H9 (cell line): ENCODE measurements at regions not wholly inside any gene's neighbourhood (a gene's known extent, or its start where the extent isn't known, plus 50 kb on each side); places are given as distances from the start of the nearest gene placed in this dataset.
"Not testable (repeated sequence)": the region's sequence is repeated elsewhere in the genome, so short reads cannot be mapped to it uniquely, and the experiment has no call there.

ENCODE experiments used
- DNase-seq: peaks from one replicate; pipeline ENCODE4 v3.0.0-alpha.2; 2017
- H2AFZ ChIP-seq: one replicate; pipeline ENCODE4 v1.6.1; 2013; ENCODE audit warnings: mild to moderate bottlenecking, low read length, control low read depth, moderate library complexity
- H2AK5ac ChIP-seq: 2 replicates; pipeline ENCODE4 v1.6.1; 2013; ENCODE audit warnings: low read length, control low read depth, mixed read lengths; ENCODE audit not compliant: insufficient read length
- H2BK120ac ChIP-seq: one replicate; pipeline ENCODE4 v1.6.1; 2013; ENCODE audit warnings: low read depth, mild to moderate bottlenecking, low read length, control low read depth, inconsistent platforms; ENCODE audit not compliant: poor library complexity, severe bottlenecking
- H2BK12ac ChIP-seq: 2 replicates; pipeline ENCODE4 v1.6.1; 2013; ENCODE audit warnings: low read length, control low read depth, mixed read lengths, low read depth; ENCODE audit not compliant: insufficient read length
- H2BK15ac ChIP-seq: 2 replicates; pipeline ENCODE4 v1.6.1; 2013; ENCODE audit warnings: low read depth, low read length, control low read depth
- H2BK20ac ChIP-seq: one replicate; pipeline ENCODE4 v1.6.1; 2013; ENCODE audit warnings: low read depth, mild to moderate bottlenecking, low read length, control low read depth, inconsistent platforms; ENCODE audit not compliant: poor library complexity, severe bottlenecking
- H2BK5ac ChIP-seq: 2 replicates; pipeline ENCODE4 v1.6.1; 2013; ENCODE audit warnings: low read length, control low read depth, mixed read lengths; ENCODE audit not compliant: insufficient read length
- H3K14ac ChIP-seq: 2 replicates; pipeline ENCODE4 v1.6.1; 2013; ENCODE audit warnings: low read length, control low read depth; ENCODE audit not compliant: insufficient read depth
- H3K18ac ChIP-seq: 2 replicates; pipeline ENCODE4 v1.6.1; 2013; ENCODE audit warnings: low read depth, mild to moderate bottlenecking, mixed read lengths, low read length, control low read depth; ENCODE audit not compliant: insufficient read length
- H3K23ac ChIP-seq: 2 replicates; pipeline ENCODE4 v1.6.1; 2013; ENCODE audit warnings: low read length, control low read depth, mixed read lengths, low read depth; ENCODE audit not compliant: insufficient read length
- H3K23me2 ChIP-seq: 2 replicates; pipeline ENCODE4 v1.6.1; 2013; ENCODE audit warnings: low read depth, mild to moderate bottlenecking, mixed read lengths, low read length, control low read depth; ENCODE audit not compliant: insufficient read length, poor library complexity, severe bottlenecking
- H3K27ac ChIP-seq: 2 replicates; pipeline ENCODE4 v1.5.1; 2013; ENCODE audit warnings: low read length, control low read depth, mixed read lengths, low read depth; ENCODE audit not compliant: insufficient read length
- H3K27me3 ChIP-seq: 2 replicates; pipeline ENCODE4 v1.6.1; 2013; ENCODE audit warnings: low read length, control low read depth, inconsistent platforms; ENCODE audit not compliant: insufficient read depth
- H3K4ac ChIP-seq: 2 replicates; pipeline ENCODE4 v1.6.1; 2013; ENCODE audit warnings: low read depth, mild to moderate bottlenecking, control low read depth, inconsistent platforms, low read length, moderate library complexity
- H3K4me1 ChIP-seq: 2 replicates; pipeline ENCODE4 v1.6.1; 2013; ENCODE audit warnings: low read length, control low read depth, inconsistent platforms; ENCODE audit not compliant: insufficient read depth
- H3K4me2 ChIP-seq: 2 replicates; pipeline ENCODE4 v1.6.1; 2013; ENCODE audit warnings: low read length, control low read depth, mixed read lengths; ENCODE audit not compliant: insufficient read length, insufficient read depth
- H3K56ac ChIP-seq: 2 replicates; pipeline ENCODE4 v1.6.1; 2013; ENCODE audit warnings: low read depth, mild to moderate bottlenecking, mixed read lengths, low read length, control low read depth; ENCODE audit not compliant: insufficient read length
- H3K79me1 ChIP-seq: 2 replicates; pipeline ENCODE4 v1.6.1; 2013; ENCODE audit warnings: low read depth, mild to moderate bottlenecking, moderate library complexity, low read length, control low read depth, inconsistent platforms; ENCODE audit not compliant: insufficient read depth, poor library complexity, severe bottlenecking
- H3K79me2 ChIP-seq: 2 replicates; pipeline ENCODE4 v1.6.1; 2013; ENCODE audit warnings: low read length, control low read depth, inconsistent platforms; ENCODE audit not compliant: insufficient read depth
- H3K9ac ChIP-seq: 2 replicates; pipeline ENCODE4 v1.6.1; 2013; ENCODE audit warnings: low read length, control low read depth, mixed read lengths; ENCODE audit not compliant: insufficient read length; ENCODE audit errors: extremely low read depth
- H3K9me3 ChIP-seq: one replicate; pipeline ENCODE4 v1.6.1; 2013; ENCODE audit warnings: low read depth, low read length, inconsistent platforms; ENCODE audit not compliant: control insufficient read depth
- H3T11ph ChIP-seq: one replicate; pipeline ENCODE4 v1.6.1; 2013; ENCODE audit warnings: mild to moderate bottlenecking, low read length, control low read depth, inconsistent platforms
- H4K20me1 ChIP-seq: one replicate; pipeline ENCODE4 v1.6.1; 2013; ENCODE audit not compliant: control insufficient read depth, insufficient read length, insufficient read depth
- H4K5ac ChIP-seq: 2 replicates; pipeline ENCODE4 v1.6.1; 2013; ENCODE audit warnings: low read depth, mild to moderate bottlenecking, mixed read lengths, low read length, control low read depth; ENCODE audit not compliant: insufficient read length
- H4K8ac ChIP-seq: replicated peaks from 2 replicates; pipeline ENCODE4 v1.6.1; 2013; ENCODE audit warnings: low read length, control low read depth, mixed read lengths, low read depth; ENCODE audit not compliant: insufficient read length
- H4K91ac ChIP-seq: 2 replicates; pipeline ENCODE4 v1.6.1; 2013; ENCODE audit warnings: low read depth, mild to moderate bottlenecking, moderate library complexity, mixed read lengths, low read length, control low read depth; ENCODE audit not compliant: insufficient read length
- H3K27ac Mint-ChIP-seq, 3 experiments: 2 replicates in 2 of 3; 3 replicates in 1 of 3; pipeline ENCODE4 v1.8.0; 2020 to 2021; ENCODE audit warnings: mixed read lengths in 3 of 3, mild to moderate bottlenecking in 1 of 3, moderate library complexity in 1 of 3
- H3K27me3 Mint-ChIP-seq: 2 replicates; pipeline ENCODE4 v1.8.0; 2021; ENCODE audit warnings: low read depth, mild to moderate bottlenecking, moderate library complexity, mixed read lengths
- H3K36me3 Mint-ChIP-seq, 3 experiments: 2 replicates in 2 of 3; 3 replicates in 1 of 3; pipeline ENCODE4 v1.8.0; 2020 to 2021; ENCODE audit warnings: low read depth in 3 of 3, mixed read lengths in 3 of 3; ENCODE audit not compliant: insufficient read depth in 1 of 3
- H3K4me1 Mint-ChIP-seq, 2 experiments: 2 replicates each; pipeline ENCODE4 v1.8.0; 2020; ENCODE audit warnings: mixed read lengths in 2 of 2
- H3K4me3 Mint-ChIP-seq, 2 experiments: 2 replicates in 1 of 2; 3 replicates in 1 of 2; pipeline ENCODE4 v1.8.0; 2020 to 2021; ENCODE audit warnings: mild to moderate bottlenecking in 2 of 2, mixed read lengths in 2 of 2, moderate library complexity in 1 of 2
- H3K9me3 Mint-ChIP-seq, 2 experiments: 2 replicates in 1 of 2; 3 replicates in 1 of 2; pipeline ENCODE4 v1.8.0; 2020; ENCODE audit warnings: mild to moderate bottlenecking in 2 of 2, mixed read lengths in 2 of 2, moderate library complexity in 1 of 2
- CTCF ChIP-seq: fragments of 200-600 bp; sonication (generic); conservative IDR thresholded peaks from 3 replicates; pipeline ENCODE4 v1.8.0; 2021; ENCODE audit warnings: antibody characterized with exemption, mild to moderate bottlenecking
- WGBS: extraction: QIAGEN DNeasy Blood & Tissue Kit; methylation state at CpG from one replicate; pipeline ENCODE4 v1.1.7; 2013; ENCODE audit warnings: missing lambda C conversion rate, low lambda C conversion rate, mixed read lengths; ENCODE audit not compliant: insufficient read length; ENCODE audit errors: extremely low coverage; 5-methylcytosine and 5-hydroxymethylcytosine counted together

- no peak overlapping the region for H2AK5ac ChIP-seq
- H3K23me2 ChIP-seq = no peaks in the 10 kb centered on the region
- no peak overlapping the region for H3K18ac ChIP-seq
- no peak overlapping the region for H3K14ac ChIP-seq
- no peak for DNase-seq
- no peak for TF ChIP-seq CTCF
- H2BK20ac ChIP-seq = no peak overlapping the region
- H2BK5ac ChIP-seq = no peak overlapping the region
- H3K56ac ChIP-seq = no peak overlapping the region
- no CpG with 5 or more reads among the region's 2 CpGs for WGBS
- no peaks in the 10 kb centered on the region for H3K27me3 ChIP-seq
- no peak overlapping the region for H3K23ac ChIP-seq
- no peak overlapping the region for H3K9ac ChIP-seq
- H3K4me3 Mint-ChIP-seq = no peak overlapping the region
- H3K9me3 ChIP-seq = no peaks in the 10 kb centered on the region
- H2BK12ac ChIP-seq = no peak overlapping the region
- no peak overlapping the region for H3K4ac ChIP-seq
- no peak overlapping the region for H2BK120ac ChIP-seq
- no peak overlapping the region for H2BK15ac ChIP-seq
- no peaks in the 10 kb centered on the region for H3K4me1 ChIP-seq
- H3K79me2 ChIP-seq = no peaks in the 10 kb centered on the region
- H3K27me3 Mint-ChIP-seq = no peaks in the 10 kb centered on the region
- H4K5ac ChIP-seq = no peak overlapping the region
- H3K79me1 ChIP-seq = no peaks in the 10 kb centered on the region
- H3K27ac Mint-ChIP-seq = no peak overlapping the region
- H3K9me3 Mint-ChIP-seq = peaks cover 3 to 5% of the 10 kb centered on the region in 2 experiments; a peak in 4 of 5 replicates
- no peak overlapping the region for H4K91ac ChIP-seq
- H3K4me1 Mint-ChIP-seq = peaks cover 3 to 4% of the 10 kb centered on the region in 2 experiments; a peak in 1 of 4 replicates
- no peak overlapping the region for H3T11ph ChIP-seq
- H4K20me1 ChIP-seq = no peaks in the 10 kb centered on the region
- no peak overlapping the region for H3K27ac ChIP-seq
- no peak overlapping the region for H4K8ac ChIP-seq
- H3K4me2 ChIP-seq = no peak overlapping the region
- H2AFZ ChIP-seq = no peak overlapping the region
- H3K36me3 Mint-ChIP-seq = no peaks in the 10 kb centered on the region; a peak in 2 of 7 replicates
Observed at GRCh38 chr15:38769492-38769891, 204.9 kb upstream of the RASGRP1 start.

- not testable (repeated sequence) for H3K4me2 ChIP-seq, H3K27ac Mint-ChIP-seq, DNase-seq, H3K9ac ChIP-seq, H3K56ac ChIP-seq, H4K20me1 ChIP-seq, H2BK20ac ChIP-seq, H3K9me3 ChIP-seq, H3K4me1 Mint-ChIP-seq, H3K4me3 Mint-ChIP-seq, H3T11ph ChIP-seq, H3K18ac ChIP-seq, H3K36me3 Mint-ChIP-seq, H4K91ac ChIP-seq, H4K8ac ChIP-seq, H3K27me3 ChIP-seq, H3K79me1 ChIP-seq, H2BK120ac ChIP-seq, H4K5ac ChIP-seq, H3K27ac ChIP-seq, H3K23me2 ChIP-seq, H3K27me3 Mint-ChIP-seq, H3K14ac ChIP-seq, H3K4me1 ChIP-seq, H2AFZ ChIP-seq, H3K79me2 ChIP-seq, H3K4ac ChIP-seq, H2BK15ac ChIP-seq, H3K9me3 Mint-ChIP-seq, H2AK5ac ChIP-seq, H3K23ac ChIP-seq, H2BK12ac ChIP-seq, H2BK5ac ChIP-seq
- no CpG with 5 or more reads among the region's 2 CpGs for WGBS
Observed at GRCh38 chr15:38774076-38774475, 209.5 kb upstream of the RASGRP1 start.
